ENCODE measurements at regions not wholly inside any gene's neighbourhood (a gene's known extent, or its start where the extent isn't known, plus 50 kb on each side); places are given as distances from the start of the nearest gene placed in this dataset.

GRCh38 chr20:11794525-11794924 lies 123.2 kb upstream of the BTBD3 start:
- no peaks in the 10 kb centered on the region for H3K79me2 ChIP-seq (replicated peaks; ENCODE audit: insufficient read depth)
- H3K9me3 Mint-ChIP-seq: no peaks in the 10 kb centered on the region
- no peak for DNase-seq (ENCODE audit: low spot score)
- ATAC-seq: no peak
- no peaks in the 10 kb centered on the region for H3F3A ChIP-seq (replicated peaks; ENCODE audit: low read depth)
- H3K27me3 Mint-ChIP-seq (ENCODE audit: insufficient read depth, low read depth, poor library complexity): no peaks in the 10 kb centered on the region
- TF ChIP-seq EZH2 (IDR thresholded peaks at IDR 0.05; ENCODE audit: low read depth, unreplicated experiment) (no peak), JUNB (IDR thresholded peaks at IDR 0.05; ENCODE audit: unreplicated experiment) (no peak), EZH2phosphoT487 (IDR thresholded peaks at IDR 0.05; ENCODE audit: unreplicated experiment) (no peak), POLR2AphosphoS5 (IDR thresholded peaks at IDR 0.05; ENCODE audit: low read depth) (no peak), CTCF (conservative IDR thresholded peaks at IDR 0.05; ENCODE audit: low read depth in 2 of 2) (no peak), STAT1 (IDR thresholded peaks at IDR 0.05; ENCODE audit: unreplicated experiment) (no peak), CREB1 (CRISPR knock-in tag; IDR thresholded peaks at IDR 0.05; ENCODE audit: low read depth) (no peak), ZNF331 (CRISPR knock-in tag; IDR thresholded peaks at IDR 0.05; ENCODE audit: low read depth) (no peak), ZNF114 (CRISPR knock-in tag; IDR thresholded peaks at IDR 0.05) (no peak), ZNF462 (CRISPR knock-in tag; IDR thresholded peaks at IDR 0.05) (no peak), ETS1 (IDR thresholded peaks at IDR 0.05) (no peak), NANOG (IDR thresholded peaks at IDR 0.05; ENCODE audit: borderline replicate concordance) (no peak), REST (IDR thresholded peaks at IDR 0.05; ENCODE audit: unreplicated experiment) (no peak)
- H3K27me3 ChIP-seq (ENCODE audit: insufficient read depth): no peaks in the 10 kb centered on the region
- H3K4me1 ChIP-seq (ENCODE audit: insufficient read depth): peaks cover 20% of the 10 kb centered on the region
- H3K27ac Mint-ChIP-seq: no peak overlapping the region
- no peak overlapping the region for H3K4me3 Mint-ChIP-seq
- H3K36me3 ChIP-seq (ENCODE audit: insufficient read depth): no peaks in the 10 kb centered on the region
- no peak overlapping the region for H3K4me2 ChIP-seq
- no peaks in the 10 kb centered on the region for H3K9me2 ChIP-seq (ENCODE audit: insufficient read depth)
- H3K4me1 Mint-ChIP-seq: peaks cover 22% of the 10 kb centered on the region
- no peaks in the 10 kb centered on the region for H3K36me3 Mint-ChIP-seq (ENCODE audit: low read depth)
- H2AFZ ChIP-seq: no peak overlapping the region
- no peak overlapping the region for H3K4me3 ChIP-seq
- no peak overlapping the region for H3K27ac ChIP-seq (ENCODE audit: low read depth)
- H4K20me1 ChIP-seq (replicated peaks; ENCODE audit: insufficient read depth): no peaks in the 10 kb centered on the region

Measured in GM23338 (cell line).